ENCODE measurements at regions not wholly inside any gene's neighbourhood (a gene's known extent, or its start where the extent isn't known, plus 50 kb on each side); places are given as distances from the start of the nearest gene placed in this dataset.

- TF ChIP-seq, protein P1, sequence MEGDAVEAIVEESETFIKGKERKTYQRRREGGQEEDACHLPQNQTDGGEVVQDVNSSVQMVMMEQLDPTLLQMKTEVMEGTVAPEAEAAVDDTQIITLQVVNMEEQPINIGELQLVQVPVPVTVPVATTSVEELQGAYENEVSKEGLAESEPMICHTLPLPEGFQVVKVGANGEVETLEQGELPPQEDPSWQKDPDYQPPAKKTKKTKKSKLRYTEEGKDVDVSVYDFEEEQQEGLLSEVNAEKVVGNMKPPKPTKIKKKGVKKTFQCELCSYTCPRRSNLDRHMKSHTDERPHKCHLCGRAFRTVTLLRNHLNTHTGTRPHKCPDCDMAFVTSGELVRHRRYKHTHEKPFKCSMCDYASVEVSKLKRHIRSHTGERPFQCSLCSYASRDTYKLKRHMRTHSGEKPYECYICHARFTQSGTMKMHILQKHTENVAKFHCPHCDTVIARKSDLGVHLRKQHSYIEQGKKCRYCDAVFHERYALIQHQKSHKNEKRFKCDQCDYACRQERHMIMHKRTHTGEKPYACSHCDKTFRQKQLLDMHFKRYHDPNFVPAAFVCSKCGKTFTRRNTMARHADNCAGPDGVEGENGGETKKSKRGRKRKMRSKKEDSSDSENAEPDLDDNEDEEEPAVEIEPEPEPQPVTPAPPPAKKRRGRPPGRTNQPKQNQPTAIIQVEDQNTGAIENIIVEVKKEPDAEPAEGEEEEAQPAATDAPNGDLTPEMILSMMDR (conservative IDR thresholded peaks at IDR 0.05; ENCODE audit: low read depth, low read length): no peak
- no peak for DNase-seq (ENCODE audit: low read depth)
- H3K4me3 ChIP-seq (ENCODE audit: low read depth, low read length): no peak overlapping the region
Measured at GRCh38 chr3:34185301-34185700, 386.9 kb downstream of the PDCD6IP start.

GRCh38 chr3:34189133-34189532 is 390.7 kb downstream of the PDCD6IP start:
- TF ChIP-seq, protein P1 (conservative IDR thresholded peaks at IDR 0.05; ENCODE audit: low read depth, low read length): no peak
- H3K4me3 ChIP-seq (ENCODE audit: low read depth, low read length): no peak overlapping the region
- DNase-seq (ENCODE audit: low read depth): no peak

- DNase-seq (ENCODE audit: low read depth): no peak
Measured at GRCh38 chr3:34196914-34197313, 398.5 kb downstream of the PDCD6IP start.

DNA sequence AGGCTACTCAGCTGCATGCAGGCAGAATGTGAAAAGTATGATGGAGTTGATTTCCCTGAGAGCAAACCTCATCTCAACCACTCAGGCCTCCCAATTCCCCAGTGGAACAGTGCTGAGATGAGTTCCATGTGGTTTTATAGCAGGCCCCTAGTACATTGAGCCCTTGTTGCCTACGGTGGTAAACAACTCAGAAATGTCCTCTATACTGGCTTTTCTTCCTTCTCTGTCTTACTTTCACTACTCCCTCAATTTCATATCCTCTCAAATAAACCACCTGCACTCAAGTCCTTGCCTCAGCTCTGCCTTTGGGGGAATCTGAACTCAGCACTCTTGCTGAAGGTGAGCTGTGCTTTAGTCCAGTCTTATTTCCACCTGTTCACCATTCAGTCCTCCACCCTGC is 399.9 kb downstream of the PDCD6IP start:
- H3K4me3 ChIP-seq (ENCODE audit: low read depth, low read length): no peak overlapping the region
- TF ChIP-seq, protein P1 (conservative IDR thresholded peaks at IDR 0.05; ENCODE audit: low read depth, low read length): no peak
- DNase-seq (ENCODE audit: low read depth): no peak

More at GRCh38 chr3:34196914-34197313, 398.5 kb downstream of the PDCD6IP start:
- TF ChIP-seq, protein P1 (conservative IDR thresholded peaks at IDR 0.05; ENCODE audit: low read depth, low read length): no peak
- no peak overlapping the region for H3K4me3 ChIP-seq (ENCODE audit: low read depth, low read length)

DNA sequence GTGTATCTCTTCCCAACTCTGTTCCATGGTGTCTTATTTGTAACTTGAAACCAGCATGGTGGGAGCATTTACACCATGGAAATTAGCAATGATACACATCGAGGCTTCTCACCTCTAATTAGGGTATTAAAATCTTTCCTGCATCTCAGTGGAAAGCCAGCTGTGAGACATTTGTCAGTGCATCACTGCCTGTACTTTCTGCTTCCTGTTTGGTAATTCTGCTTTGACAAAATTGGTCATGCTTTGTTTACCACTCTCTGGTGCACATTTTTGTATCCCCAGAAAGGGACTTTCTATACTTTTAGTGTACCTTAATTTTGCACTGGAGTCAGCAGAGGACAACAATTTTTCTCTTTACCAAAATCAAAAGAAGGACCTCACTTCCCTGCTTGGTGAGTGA is 402.1 kb downstream of the PDCD6IP start:
- TF ChIP-seq, protein P1 (conservative IDR thresholded peaks at IDR 0.05; ENCODE audit: low read depth, low read length): no peak
- no peak overlapping the region for H3K4me3 ChIP-seq (ENCODE audit: low read depth, low read length)
- no peak for DNase-seq (ENCODE audit: low read depth)

- no peak for DNase-seq (ENCODE audit: low read depth)
- no peak overlapping the region for H3K4me3 ChIP-seq (ENCODE audit: low read depth, low read length)
- TF ChIP-seq, protein P1 (conservative IDR thresholded peaks at IDR 0.05; ENCODE audit: low read depth, low read length): no peak
Measured at GRCh38 chr3:34202975-34203374, 404.5 kb downstream of the PDCD6IP start.

DNA sequence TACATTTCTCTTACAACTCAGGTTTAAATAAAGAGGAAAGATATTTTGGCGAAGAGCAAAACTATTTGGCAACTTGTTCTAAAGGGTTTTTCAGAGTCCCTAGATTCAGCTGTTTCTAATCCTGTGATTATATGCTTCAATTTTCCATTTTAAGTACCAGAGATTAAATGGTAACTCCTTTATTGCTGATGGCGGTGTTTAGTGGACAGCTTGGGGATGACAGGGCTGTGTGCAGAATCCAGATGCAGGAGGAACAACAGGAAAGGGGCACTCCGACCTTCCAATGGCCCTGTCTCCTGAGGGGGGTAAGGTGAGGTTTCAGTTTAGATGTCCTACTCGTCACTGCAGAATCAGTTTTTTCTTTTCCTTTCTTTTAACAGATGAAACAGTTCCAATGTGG is 405.0 kb downstream of the PDCD6IP start:
- TF ChIP-seq, protein P1 (conservative IDR thresholded peaks at IDR 0.05; ENCODE audit: low read depth, low read length): no peak
- no peak overlapping the region for H3K4me3 ChIP-seq (ENCODE audit: low read depth, low read length)
- no peak for DNase-seq (ENCODE audit: low read depth)
